ENCODE measurements at regions not wholly inside any gene's neighbourhood (a gene's known extent, or its start where the extent isn't known, plus 50 kb on each side); places are given as distances from the start of the nearest gene placed in this dataset.

DNA sequence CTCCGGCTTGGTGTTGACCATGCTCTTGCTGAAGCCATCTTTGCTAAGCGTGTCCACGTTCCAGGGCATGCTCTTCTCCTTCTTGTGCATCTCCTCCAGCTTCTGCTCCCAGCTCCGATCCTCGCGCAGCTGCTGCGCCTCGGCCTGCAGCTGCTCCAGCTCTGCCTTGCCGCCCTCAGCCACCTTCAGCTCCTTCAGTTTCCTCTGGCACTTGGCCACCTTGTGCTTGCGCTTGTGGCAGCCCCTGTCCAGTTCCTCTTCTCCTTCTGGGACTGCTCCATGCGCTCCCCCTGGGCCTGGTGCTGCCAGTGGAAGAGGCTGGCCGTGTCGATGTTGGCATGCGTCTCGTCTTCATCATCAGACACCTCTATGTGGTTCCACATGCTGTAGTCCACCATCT is 128.3 kb upstream of the CLINT1 start:
- Histone ChIP-seq H3K9me2 (replicated peaks; ENCODE audit: insufficient read depth) (no peaks in the 10 kb centered on the region), H2AFZ (no peak overlapping the region), H3K4me2 (no peak overlapping the region), H3K27me3 (no peaks in the 10 kb centered on the region), H3K36me3 (replicated peaks; ENCODE audit: insufficient read depth, low read depth) (no peaks in the 10 kb centered on the region), H3K4me3 (no peak overlapping the region), H3K9me3 (ENCODE audit: low read depth) (no peaks in the 10 kb centered on the region), H3K4me1 (ENCODE audit: insufficient read depth) (no peaks in the 10 kb centered on the region), H4K20me1 (ENCODE audit: insufficient read depth, poor library complexity, severe bottlenecking) (no peaks in the 10 kb centered on the region), H3K79me2 (no peaks in the 10 kb centered on the region), H3K27ac (no peak overlapping the region)
- WGBS (ENCODE audit: low lambda C conversion rate, missing lambda C conversion rate): 99% methylated on average over 15 of the region's 15 CpGs
- no peak for TF ChIP-seq EZH2phosphoT487 (IDR thresholded peaks at IDR 0.05; ENCODE audit: low read depth, severe bottlenecking, unreplicated experiment)
- TF ChIP-seq EZH2 (IDR thresholded peaks at IDR 0.05; ENCODE audit: borderline replicate concordance): no peak
- TF ChIP-seq, protein P1, sequence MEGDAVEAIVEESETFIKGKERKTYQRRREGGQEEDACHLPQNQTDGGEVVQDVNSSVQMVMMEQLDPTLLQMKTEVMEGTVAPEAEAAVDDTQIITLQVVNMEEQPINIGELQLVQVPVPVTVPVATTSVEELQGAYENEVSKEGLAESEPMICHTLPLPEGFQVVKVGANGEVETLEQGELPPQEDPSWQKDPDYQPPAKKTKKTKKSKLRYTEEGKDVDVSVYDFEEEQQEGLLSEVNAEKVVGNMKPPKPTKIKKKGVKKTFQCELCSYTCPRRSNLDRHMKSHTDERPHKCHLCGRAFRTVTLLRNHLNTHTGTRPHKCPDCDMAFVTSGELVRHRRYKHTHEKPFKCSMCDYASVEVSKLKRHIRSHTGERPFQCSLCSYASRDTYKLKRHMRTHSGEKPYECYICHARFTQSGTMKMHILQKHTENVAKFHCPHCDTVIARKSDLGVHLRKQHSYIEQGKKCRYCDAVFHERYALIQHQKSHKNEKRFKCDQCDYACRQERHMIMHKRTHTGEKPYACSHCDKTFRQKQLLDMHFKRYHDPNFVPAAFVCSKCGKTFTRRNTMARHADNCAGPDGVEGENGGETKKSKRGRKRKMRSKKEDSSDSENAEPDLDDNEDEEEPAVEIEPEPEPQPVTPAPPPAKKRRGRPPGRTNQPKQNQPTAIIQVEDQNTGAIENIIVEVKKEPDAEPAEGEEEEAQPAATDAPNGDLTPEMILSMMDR (IDR thresholded peaks at IDR 0.05; ENCODE audit: poor library complexity): no peak
- no peak for DNase-seq (ENCODE audit: low spot score)

GRCh38 chr5:157986431-157986990 is 127.6 kb upstream of the CLINT1 start:
- Histone ChIP-seq H3K4me1 (ENCODE audit: insufficient read depth) (no peaks in the 10 kb centered on the region), H3K36me3 (replicated peaks; ENCODE audit: insufficient read depth, low read depth) (no peaks in the 10 kb centered on the region), H3K79me2 (no peaks in the 10 kb centered on the region), H2AFZ (no peak overlapping the region), H4K20me1 (ENCODE audit: insufficient read depth, poor library complexity, severe bottlenecking) (no peaks in the 10 kb centered on the region), H3K4me2 (no peak overlapping the region), H3K27me3 (no peaks in the 10 kb centered on the region), H3K27ac (no peak overlapping the region), H3K9me2 (replicated peaks; ENCODE audit: insufficient read depth) (no peaks in the 10 kb centered on the region), H3K4me3 (no peak overlapping the region), H3K9me3 (ENCODE audit: low read depth) (no peaks in the 10 kb centered on the region)
- DNase-seq (ENCODE audit: low spot score): no peak
- WGBS (ENCODE audit: low lambda C conversion rate, missing lambda C conversion rate): 96% methylated on average over 29 of the region's 29 CpGs
- TF ChIP-seq, protein P1 (IDR thresholded peaks at IDR 0.05; ENCODE audit: poor library complexity): no peak
- TF ChIP-seq EZH2 (IDR thresholded peaks at IDR 0.05; ENCODE audit: borderline replicate concordance) (no peak), EZH2phosphoT487 (IDR thresholded peaks at IDR 0.05; ENCODE audit: low read depth, severe bottlenecking, unreplicated experiment) (no peak)

DNA sequence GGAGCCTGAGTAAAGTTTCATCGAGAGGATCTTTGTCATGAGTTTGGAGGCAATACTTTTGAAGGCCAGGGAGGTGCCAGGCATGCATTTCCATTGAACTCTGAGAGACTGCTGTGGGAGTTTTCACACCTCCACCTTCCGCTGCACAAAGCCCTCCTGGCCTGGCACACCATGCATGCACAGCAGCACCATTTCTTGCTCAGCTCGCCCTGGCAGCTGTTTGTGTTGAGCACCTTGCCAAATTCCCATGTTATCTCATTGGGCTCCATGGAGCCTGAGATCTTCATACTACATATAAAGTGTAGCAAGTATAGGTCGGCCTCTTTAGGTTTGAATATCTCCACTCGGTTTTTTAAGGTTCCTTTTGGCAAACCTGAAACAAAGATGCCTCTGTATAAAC is 125.7 kb upstream of the CLINT1 start:
- DNase-seq (ENCODE audit: low spot score): no peak
- H3K79me2 ChIP-seq: no peaks in the 10 kb centered on the region
- H4K20me1 ChIP-seq (ENCODE audit: insufficient read depth, poor library complexity, severe bottlenecking): no peaks in the 10 kb centered on the region
- 90% methylated on average over 5 of the region's 5 CpGs for WGBS (ENCODE audit: low lambda C conversion rate, missing lambda C conversion rate)
- no peaks in the 10 kb centered on the region for H3K27me3 ChIP-seq
- no peaks in the 10 kb centered on the region for H3K9me2 ChIP-seq (replicated peaks; ENCODE audit: insufficient read depth)
- H3K27ac ChIP-seq: no peak overlapping the region
- no peak overlapping the region for H3K4me3 ChIP-seq
- TF ChIP-seq EZH2 (IDR thresholded peaks at IDR 0.05; ENCODE audit: borderline replicate concordance): no peak
- TF ChIP-seq, protein P1 (IDR thresholded peaks at IDR 0.05; ENCODE audit: poor library complexity): no peak
- TF ChIP-seq EZH2phosphoT487 (IDR thresholded peaks at IDR 0.05; ENCODE audit: low read depth, severe bottlenecking, unreplicated experiment): no peak
- H3K4me2 ChIP-seq: no peak overlapping the region
- no peaks in the 10 kb centered on the region for H3K4me1 ChIP-seq (ENCODE audit: insufficient read depth)
- no peaks in the 10 kb centered on the region for H3K36me3 ChIP-seq (replicated peaks; ENCODE audit: insufficient read depth, low read depth)
- H2AFZ ChIP-seq: no peak overlapping the region
- H3K9me3 ChIP-seq (ENCODE audit: low read depth): no peaks in the 10 kb centered on the region
